ENCODE measurements at regions not wholly inside any gene's neighbourhood (a gene's known extent, or its start where the extent isn't known, plus 50 kb on each side); places are given as distances from the start of the nearest gene placed in this dataset.

- DNase-seq (no peak), ATAC-seq (ENCODE audit: low FRiP score in 2 of 2) (no peak)
- no peak overlapping the region for H3K27ac ChIP-seq
- no peak for TF ChIP-seq POLR2AphosphoS5 (IDR thresholded peaks at IDR 0.05)
- no peak for TF ChIP-seq POLR2A (IDR thresholded peaks at IDR 0.05)
- no peak for TF ChIP-seq CTCF (IDR thresholded peaks at IDR 0.05)
- no peak for TF ChIP-seq EP300 (IDR thresholded peaks at IDR 0.05)
- no peaks in the 10 kb centered on the region for H3K27me3 ChIP-seq
- no peaks in the 10 kb centered on the region for H3K36me3 ChIP-seq
- WGBS, 2 donors: 67 to 79% methylated on average over 2 of the region's 2 CpGs
- no peaks in the 10 kb centered on the region for H3K9me3 ChIP-seq
- no peaks in the 10 kb centered on the region for H3K4me1 ChIP-seq
- no peak overlapping the region for H3K4me3 ChIP-seq
These were observed 91.2 kb upstream of the FAM47C start for GRCh38 chrX:36916941-36917340.

- WGBS, 2 donors: 38 to 54% methylated on average over 1 of the region's 1 CpG
- H3K9me3 ChIP-seq: peaks cover 0 to 18% (median 0%) of the 10 kb centered on the region in 4 donors
- no peak overlapping the region for H3K4me3 ChIP-seq
- ATAC-seq (ENCODE audit: low FRiP score in 2 of 2) (no peak), DNase-seq (no peak)
- H3K27ac ChIP-seq: no peak overlapping the region
- no peaks in the 10 kb centered on the region for H3K36me3 ChIP-seq
- H3K27me3 ChIP-seq: no peaks in the 10 kb centered on the region
- TF ChIP-seq POLR2AphosphoS5 (IDR thresholded peaks at IDR 0.05) (no peak), POLR2A (IDR thresholded peaks at IDR 0.05) (no peak), EP300 (IDR thresholded peaks at IDR 0.05) (no peak), CTCF (IDR thresholded peaks at IDR 0.05) (no peak)
- no peaks in the 10 kb centered on the region for H3K4me1 ChIP-seq
These were observed 80.5 kb upstream of the FAM47C start for GRCh38 chrX:36927712-36928111.

GRCh38 chrX:36930491-36930890 lies 77.7 kb upstream of the FAM47C start:
- no peak for DNase-seq
- Histone ChIP-seq H3K9me3 (peaks cover 0 to 18% (median 0%) of the 10 kb centered on the region in 4 donors), H3K36me3 (no peaks in the 10 kb centered on the region), H3K4me3 (no peak overlapping the region), H3K27ac (no peak overlapping the region), H3K27me3 (peaks cover 0 to 2% (median 0%) of the 10 kb centered on the region in 4 donors), H3K4me1 (no peaks in the 10 kb centered on the region)
- TF ChIP-seq POLR2AphosphoS5 (IDR thresholded peaks at IDR 0.05) (no peak), POLR2A (IDR thresholded peaks at IDR 0.05) (no peak), EP300 (IDR thresholded peaks at IDR 0.05) (no peak), CTCF (IDR thresholded peaks at IDR 0.05) (no peak)
- ATAC-seq (ENCODE audit: low FRiP score in 2 of 2): no peak
- 33 to 50% methylated on average over 1 of the region's 1 CpG for WGBS, 2 donors

- no peaks in the 10 kb centered on the region for H3K36me3 ChIP-seq
- H3K27ac ChIP-seq: no peak overlapping the region
- H3K4me3 ChIP-seq: no peak overlapping the region
- TF ChIP-seq CTCF (IDR thresholded peaks at IDR 0.05): no peak
- TF ChIP-seq POLR2A (IDR thresholded peaks at IDR 0.05): no peak
- TF ChIP-seq EP300 (IDR thresholded peaks at IDR 0.05): no peak
- TF ChIP-seq POLR2AphosphoS5 (IDR thresholded peaks at IDR 0.05): no peak
- DNase-seq (no peak), ATAC-seq (ENCODE audit: low FRiP score in 2 of 2) (no peak)
- 70 to 79% methylated on average over 5 of the region's 5 CpGs for WGBS, 2 donors
- H3K27me3 ChIP-seq: no peaks in the 10 kb centered on the region
- H3K4me1 ChIP-seq: no peaks in the 10 kb centered on the region
- H3K9me3 ChIP-seq: no peaks in the 10 kb centered on the region
These were observed 61.0 kb upstream of the FAM47C start for GRCh38 chrX:36947214-36947613.

- Histone ChIP-seq H3K27ac (no peak overlapping the region), H3K36me3 (no peaks in the 10 kb centered on the region), H3K9me3 (no peaks in the 10 kb centered on the region), H3K4me3 (no peak overlapping the region), H3K4me1 (no peaks in the 10 kb centered on the region), H3K27me3 (no peaks in the 10 kb centered on the region)
- DNase-seq (no peak), ATAC-seq (ENCODE audit: low FRiP score in 2 of 2) (no peak)
- WGBS, 2 donors: 31 to 39% methylated on average over 4 of the region's 4 CpGs
- TF ChIP-seq EP300 (IDR thresholded peaks at IDR 0.05) (no peak), CTCF (IDR thresholded peaks at IDR 0.05) (no peak), POLR2A (IDR thresholded peaks at IDR 0.05) (no peak), POLR2AphosphoS5 (IDR thresholded peaks at IDR 0.05) (no peak)
These were observed 57.5 kb upstream of the FAM47C start for GRCh38 chrX:36950495-36951253.
